ENCODE measurements at regions not wholly inside any gene's neighbourhood (a gene's known extent, or its start where the extent isn't known, plus 50 kb on each side); places are given as distances from the start of the nearest gene placed in this dataset.
"Not testable (repeated sequence)": the region's sequence is repeated elsewhere in the genome, so short reads cannot be mapped to it uniquely, and the experiment has no call there.

DNA sequence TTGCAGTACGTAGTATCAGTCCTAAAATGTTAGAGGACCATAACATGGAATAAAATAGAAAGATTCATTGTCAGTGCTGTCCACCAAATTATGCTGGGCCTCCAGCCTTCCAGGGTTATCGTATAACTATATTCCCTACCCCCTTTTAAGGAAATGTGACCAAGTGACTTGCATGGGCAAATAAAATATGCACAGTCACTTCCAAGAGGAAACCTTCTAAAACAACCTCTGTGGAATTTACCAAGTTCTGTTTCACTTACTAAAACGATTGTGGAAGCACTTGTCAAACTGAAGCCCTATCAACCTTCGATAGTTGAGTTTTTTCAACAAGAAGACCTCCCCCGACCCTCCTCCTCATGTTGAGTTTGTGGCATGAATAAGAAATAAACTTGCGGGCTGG lies 345.4 kb upstream of the C16orf82 start:
- H3K27ac ChIP-seq (ENCODE audit: insufficient read depth, low read length) = no peak overlapping the region
- H3K9me3 ChIP-seq (ENCODE audit: control insufficient read depth, insufficient read depth, low read depth, low read length) = no peaks in the 10 kb centered on the region
- no peak overlapping the region for H3K4me2 ChIP-seq (ENCODE audit: extremely low read depth, insufficient read depth, low read length)
- no peaks in the 10 kb centered on the region for H3K27me3 ChIP-seq (ENCODE audit: control insufficient read depth, insufficient read depth, low read length)
- H3K4me1 ChIP-seq (ENCODE audit: control insufficient read depth, extremely low read depth, insufficient read depth, low read length) = no peaks in the 10 kb centered on the region
- no peak for TF ChIP-seq EZH2 (IDR thresholded peaks at IDR 0.05; ENCODE audit: low read length, missing control alignments)
- TF ChIP-seq, protein P1, sequence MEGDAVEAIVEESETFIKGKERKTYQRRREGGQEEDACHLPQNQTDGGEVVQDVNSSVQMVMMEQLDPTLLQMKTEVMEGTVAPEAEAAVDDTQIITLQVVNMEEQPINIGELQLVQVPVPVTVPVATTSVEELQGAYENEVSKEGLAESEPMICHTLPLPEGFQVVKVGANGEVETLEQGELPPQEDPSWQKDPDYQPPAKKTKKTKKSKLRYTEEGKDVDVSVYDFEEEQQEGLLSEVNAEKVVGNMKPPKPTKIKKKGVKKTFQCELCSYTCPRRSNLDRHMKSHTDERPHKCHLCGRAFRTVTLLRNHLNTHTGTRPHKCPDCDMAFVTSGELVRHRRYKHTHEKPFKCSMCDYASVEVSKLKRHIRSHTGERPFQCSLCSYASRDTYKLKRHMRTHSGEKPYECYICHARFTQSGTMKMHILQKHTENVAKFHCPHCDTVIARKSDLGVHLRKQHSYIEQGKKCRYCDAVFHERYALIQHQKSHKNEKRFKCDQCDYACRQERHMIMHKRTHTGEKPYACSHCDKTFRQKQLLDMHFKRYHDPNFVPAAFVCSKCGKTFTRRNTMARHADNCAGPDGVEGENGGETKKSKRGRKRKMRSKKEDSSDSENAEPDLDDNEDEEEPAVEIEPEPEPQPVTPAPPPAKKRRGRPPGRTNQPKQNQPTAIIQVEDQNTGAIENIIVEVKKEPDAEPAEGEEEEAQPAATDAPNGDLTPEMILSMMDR (conservative IDR thresholded peaks at IDR 0.05 in 1 of 2, IDR thresholded peaks at IDR 0.05 in 1 of 2; ENCODE audit: low read depth in 1 of 2, low read length in 2 of 2) = no peak
- no peaks in the 10 kb centered on the region for H4K20me1 ChIP-seq (ENCODE audit: control insufficient read depth, extremely low read depth, insufficient read depth, low read length)
- H2AFZ ChIP-seq (ENCODE audit: low read length) = no peak overlapping the region
- H3K79me2 ChIP-seq (ENCODE audit: control insufficient read depth, insufficient read depth, low read length) = no peaks in the 10 kb centered on the region
- no peak for DNase-seq (ENCODE audit: low read depth in 2 of 2)
- H3K36me3 ChIP-seq (ENCODE audit: control insufficient read depth, insufficient read depth, low read length) = no peaks in the 10 kb centered on the region
- H3K4me3 ChIP-seq (replicated peaks in 1 of 4; ENCODE audit: control extremely low read depth in 1 of 4, insufficient read depth in 1 of 4, low read depth in 3 of 4, low read length in 4 of 4) = no peak overlapping the region
- no peak overlapping the region for H3K9ac ChIP-seq (ENCODE audit: insufficient read depth, low read length)

DNA sequence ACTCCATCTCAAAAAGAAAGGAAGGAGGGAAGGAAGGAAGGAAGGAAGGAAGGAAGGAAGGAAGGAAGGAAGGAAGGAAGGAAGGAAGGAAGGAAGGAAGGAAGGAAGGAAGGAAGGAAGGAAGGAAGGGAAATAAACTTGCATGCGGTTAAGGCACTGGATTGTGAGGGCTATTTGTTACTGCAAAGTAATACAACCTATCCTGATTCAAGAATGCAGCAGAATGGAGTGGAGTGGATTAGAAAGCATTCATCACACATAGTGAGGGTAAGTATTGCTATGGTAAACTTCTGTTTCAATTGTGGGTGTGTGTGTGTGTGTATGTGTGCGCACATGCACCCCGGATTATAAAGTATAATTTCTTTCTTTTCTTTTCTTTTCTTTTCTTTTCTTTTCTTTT lies 344.8 kb upstream of the C16orf82 start:
- H2AFZ ChIP-seq (ENCODE audit: low read length); H3K9me3 ChIP-seq (ENCODE audit: control insufficient read depth, insufficient read depth, low read depth, low read length); DNase-seq (ENCODE audit: low read depth in 2 of 2); H3K9ac ChIP-seq (ENCODE audit: insufficient read depth, low read length); H3K4me1 ChIP-seq (ENCODE audit: control insufficient read depth, extremely low read depth, insufficient read depth, low read length); H3K27me3 ChIP-seq (ENCODE audit: control insufficient read depth, insufficient read depth, low read length); H3K4me2 ChIP-seq (ENCODE audit: extremely low read depth, insufficient read depth, low read length); H3K27ac ChIP-seq (ENCODE audit: insufficient read depth, low read length); H3K36me3 ChIP-seq (ENCODE audit: control insufficient read depth, insufficient read depth, low read length); H4K20me1 ChIP-seq (ENCODE audit: control insufficient read depth, extremely low read depth, insufficient read depth, low read length); H3K79me2 ChIP-seq (ENCODE audit: control insufficient read depth, insufficient read depth, low read length); H3K4me3 ChIP-seq (replicated peaks in 1 of 4; ENCODE audit: control extremely low read depth in 1 of 4, insufficient read depth in 1 of 4, low read depth in 3 of 4, low read length in 4 of 4): not testable (repeated sequence)

DNA sequence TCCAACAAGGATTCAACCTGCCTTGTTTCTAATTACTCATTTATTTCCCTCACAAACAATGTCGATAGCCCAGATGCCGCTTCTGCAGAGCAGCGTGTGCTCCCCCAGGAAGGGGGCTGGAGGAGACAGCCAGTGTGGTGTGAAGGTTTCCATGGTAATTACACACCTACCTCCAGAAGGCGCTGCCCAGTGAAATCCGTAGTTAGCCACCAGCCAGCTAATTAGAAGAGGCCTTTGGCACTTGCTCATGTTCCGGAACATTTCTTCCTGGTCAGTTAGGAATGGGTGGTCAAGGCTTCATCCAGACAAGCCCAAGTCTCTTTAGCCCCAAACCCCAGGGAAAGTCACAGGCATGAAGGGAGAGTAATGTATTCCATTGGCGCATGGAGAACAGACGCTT lies 342.5 kb upstream of the C16orf82 start:
- TF ChIP-seq, protein P1 (conservative IDR thresholded peaks at IDR 0.05 in 1 of 2, IDR thresholded peaks at IDR 0.05 in 1 of 2; ENCODE audit: low read depth in 1 of 2, low read length in 2 of 2) = no peak
- no peak for TF ChIP-seq EZH2 (IDR thresholded peaks at IDR 0.05; ENCODE audit: low read length, missing control alignments)
- Histone ChIP-seq H4K20me1 (ENCODE audit: control insufficient read depth, extremely low read depth, insufficient read depth, low read length) (no peaks in the 10 kb centered on the region), H3K27ac (ENCODE audit: insufficient read depth, low read length) (no peak overlapping the region), H3K4me2 (ENCODE audit: extremely low read depth, insufficient read depth, low read length) (no peak overlapping the region), H3K9me3 (ENCODE audit: control insufficient read depth, insufficient read depth, low read depth, low read length) (no peaks in the 10 kb centered on the region), H3K4me1 (ENCODE audit: control insufficient read depth, extremely low read depth, insufficient read depth, low read length) (no peaks in the 10 kb centered on the region), H3K9ac (ENCODE audit: insufficient read depth, low read length) (no peak overlapping the region), H3K36me3 (ENCODE audit: control insufficient read depth, insufficient read depth, low read length) (no peaks in the 10 kb centered on the region), H3K79me2 (ENCODE audit: control insufficient read depth, insufficient read depth, low read length) (no peaks in the 10 kb centered on the region), H3K4me3 (replicated peaks in 1 of 4; ENCODE audit: control extremely low read depth in 1 of 4, insufficient read depth in 1 of 4, low read depth in 3 of 4, low read length in 4 of 4) (no peak overlapping the region), H3K27me3 (ENCODE audit: control insufficient read depth, insufficient read depth, low read length) (no peaks in the 10 kb centered on the region), H2AFZ (ENCODE audit: low read length) (no peak overlapping the region)
- DNase-seq (ENCODE audit: low read depth in 2 of 2) = no peak

DNA sequence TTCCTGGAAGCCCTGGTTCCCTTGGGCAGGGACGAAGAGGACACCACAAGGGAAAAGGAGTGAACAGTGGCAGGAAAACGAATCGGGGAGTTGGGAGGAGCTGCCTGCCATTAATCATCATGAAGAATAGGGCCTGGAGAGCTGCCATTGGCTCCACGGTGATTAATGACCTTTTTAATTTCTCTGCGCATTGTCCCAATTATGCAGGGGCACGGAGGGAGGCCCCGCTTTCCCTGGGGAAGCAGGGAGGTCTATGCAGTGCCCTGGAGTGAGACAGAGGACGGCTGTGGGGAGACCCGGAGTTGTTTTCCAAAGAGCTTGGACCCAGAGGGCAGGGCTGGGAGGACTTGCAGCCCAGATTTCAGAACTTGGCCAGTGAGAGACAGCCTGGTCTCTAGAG lies 338.9 kb upstream of the C16orf82 start:
- TF ChIP-seq, protein P1 (conservative IDR thresholded peaks at IDR 0.05 in 1 of 2, IDR thresholded peaks at IDR 0.05 in 1 of 2; ENCODE audit: low read depth in 1 of 2, low read length in 2 of 2) = no peak
- no peak for TF ChIP-seq EZH2 (IDR thresholded peaks at IDR 0.05; ENCODE audit: low read length, missing control alignments)
- no peak overlapping the region for H3K9ac ChIP-seq (ENCODE audit: insufficient read depth, low read length)
- no peaks in the 10 kb centered on the region for H3K4me1 ChIP-seq (ENCODE audit: control insufficient read depth, extremely low read depth, insufficient read depth, low read length)
- no peaks in the 10 kb centered on the region for H3K27me3 ChIP-seq (ENCODE audit: control insufficient read depth, insufficient read depth, low read length)
- H3K36me3 ChIP-seq (ENCODE audit: control insufficient read depth, insufficient read depth, low read length) = no peaks in the 10 kb centered on the region
- no peaks in the 10 kb centered on the region for H4K20me1 ChIP-seq (ENCODE audit: control insufficient read depth, extremely low read depth, insufficient read depth, low read length)
- DNase-seq (ENCODE audit: low read depth in 2 of 2) = no peak
- no peak overlapping the region for H3K4me2 ChIP-seq (ENCODE audit: extremely low read depth, insufficient read depth, low read length)
- H3K4me3 ChIP-seq (replicated peaks in 1 of 4; ENCODE audit: control extremely low read depth in 1 of 4, insufficient read depth in 1 of 4, low read depth in 3 of 4, low read length in 4 of 4) = no peak overlapping the region
- no peaks in the 10 kb centered on the region for H3K79me2 ChIP-seq (ENCODE audit: control insufficient read depth, insufficient read depth, low read length)
- no peaks in the 10 kb centered on the region for H3K9me3 ChIP-seq (ENCODE audit: control insufficient read depth, insufficient read depth, low read depth, low read length)
- no peak overlapping the region for H2AFZ ChIP-seq (ENCODE audit: low read length)
- no peak overlapping the region for H3K27ac ChIP-seq (ENCODE audit: insufficient read depth, low read length)

Measured in fibroblast of lung (primary cell).